ENCODE measurements at regions not wholly inside any gene's neighbourhood (a gene's known extent, or its start where the extent isn't known, plus 50 kb on each side); places are given as distances from the start of the nearest gene placed in this dataset.

DNA sequence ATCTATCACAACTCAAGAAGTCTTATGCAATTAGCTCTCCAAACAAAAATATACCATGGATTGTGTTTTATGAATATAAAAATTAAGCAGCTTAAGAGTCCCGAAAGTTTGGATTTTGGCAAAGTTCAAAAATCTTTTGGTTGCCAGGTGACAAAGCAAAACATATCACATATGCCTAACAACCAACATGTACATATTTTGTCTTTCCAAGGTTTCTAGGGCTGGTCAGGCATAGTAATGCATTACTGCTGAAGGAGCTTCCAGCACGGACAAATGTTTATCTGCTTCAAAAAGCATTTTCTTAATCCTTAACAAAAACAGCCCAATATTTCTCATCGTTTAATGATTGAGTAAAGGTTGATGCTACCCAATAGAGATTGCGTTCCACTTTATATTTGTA lies 1327.1 kb upstream of the ZEB2 start:
- no peak for DNase-seq

- DNase-seq: no peak
Observed at GRCh38 chr2:145845923-145846322, 1326.0 kb upstream of the ZEB2 start.

- no peak for DNase-seq
Observed at GRCh38 chr2:145845207-145845894, 1325.4 kb upstream of the ZEB2 start.

DNA sequence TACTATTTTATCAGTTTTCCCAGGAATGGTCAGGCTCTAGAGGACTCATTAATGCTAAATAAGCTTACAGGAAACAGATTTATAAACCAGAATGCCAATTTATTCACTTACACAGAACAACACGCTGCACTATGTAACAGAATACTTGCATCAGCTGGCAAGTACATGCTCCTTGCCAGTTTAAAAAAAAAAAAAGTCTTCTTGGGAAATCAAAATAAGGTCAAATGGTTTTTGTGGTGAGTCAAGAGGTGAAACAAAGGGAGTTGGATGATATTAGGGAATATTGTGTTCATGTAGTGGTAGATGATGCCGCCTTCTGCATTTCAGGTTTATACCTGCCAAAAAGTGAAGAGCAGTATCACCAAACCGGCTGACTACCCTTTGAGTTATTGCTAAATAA lies 1322.1 kb upstream of the ZEB2 start:
- DNase-seq: no peak

DNA sequence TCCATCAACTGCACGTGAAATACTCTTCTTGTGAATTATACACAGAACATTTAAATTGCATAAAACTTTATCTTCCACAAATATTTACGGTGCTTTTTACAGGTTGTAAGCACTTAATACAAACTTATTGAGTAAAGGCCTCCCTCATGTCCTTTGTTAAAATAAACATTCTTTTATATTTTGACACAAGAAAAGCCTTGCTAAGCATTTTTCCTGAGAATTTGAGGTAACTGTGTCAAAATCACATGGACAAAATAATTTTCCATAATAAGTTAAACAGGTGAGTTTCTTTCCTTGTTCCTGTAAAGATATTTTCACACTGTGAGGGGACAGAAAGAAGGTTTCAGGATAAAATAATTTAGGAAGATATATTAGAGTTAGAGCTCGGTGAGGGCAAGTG lies 1317.1 kb upstream of the ZEB2 start:
- DNase-seq: no peak

DNA sequence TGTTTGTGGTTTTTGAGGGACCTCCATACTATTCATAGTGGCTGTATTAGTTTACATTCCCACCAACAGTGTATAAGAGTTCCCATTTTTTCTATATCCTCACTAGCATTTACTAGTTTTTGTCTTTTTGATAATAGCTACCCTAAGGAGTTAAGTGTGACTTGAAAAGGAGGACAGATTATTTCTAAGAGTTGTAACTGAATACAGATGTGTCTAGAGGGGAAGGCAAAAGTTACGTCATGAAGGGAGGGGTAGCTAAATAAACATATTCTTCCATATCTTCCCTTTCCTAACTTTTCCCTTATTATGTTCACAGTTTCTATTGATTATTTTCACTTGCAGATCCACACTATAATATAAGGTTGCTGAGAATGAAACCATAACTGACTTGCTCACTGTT lies 1315.7 kb upstream of the ZEB2 start:
- DNase-seq: no peak

DNA sequence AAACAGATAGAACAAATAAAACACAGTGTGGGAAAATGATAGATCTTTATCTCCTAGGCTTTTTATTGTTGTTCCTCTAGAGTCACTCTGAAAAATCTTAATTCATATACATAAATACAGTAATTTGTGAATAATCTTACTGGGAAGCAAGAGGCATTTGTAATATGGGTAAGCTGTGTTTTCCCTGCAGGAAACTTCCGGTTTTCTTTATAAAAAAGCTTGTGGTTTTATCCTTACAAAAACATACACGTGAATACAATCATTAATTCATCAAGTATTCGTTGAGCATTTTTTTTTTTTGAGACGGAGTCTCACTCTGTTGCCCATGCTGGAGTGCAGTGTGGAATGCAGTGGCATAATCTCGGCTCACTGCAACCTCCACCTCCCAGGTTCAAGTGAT lies 1312.8 kb upstream of the ZEB2 start:
- no peak for DNase-seq

DNA sequence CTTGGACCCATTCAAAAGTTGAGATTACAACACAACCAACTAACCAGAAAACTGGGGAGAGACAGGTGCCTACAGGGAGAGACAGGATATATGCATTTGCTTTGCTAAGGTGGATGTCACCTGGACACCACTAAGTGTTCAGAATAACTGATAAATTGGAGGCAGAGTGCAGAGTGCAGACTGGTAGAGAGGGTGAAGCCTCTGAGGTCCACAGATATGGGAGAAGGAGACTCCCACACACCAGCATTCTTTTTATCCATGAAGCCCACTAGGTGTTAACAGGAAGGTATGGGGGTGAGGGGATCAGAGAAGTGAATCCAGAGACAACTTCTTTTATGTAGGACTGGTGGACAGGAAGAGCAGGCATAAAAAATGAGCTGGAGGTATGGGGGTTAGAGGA lies 1310.0 kb upstream of the ZEB2 start:
- DNase-seq: no peak

DNA sequence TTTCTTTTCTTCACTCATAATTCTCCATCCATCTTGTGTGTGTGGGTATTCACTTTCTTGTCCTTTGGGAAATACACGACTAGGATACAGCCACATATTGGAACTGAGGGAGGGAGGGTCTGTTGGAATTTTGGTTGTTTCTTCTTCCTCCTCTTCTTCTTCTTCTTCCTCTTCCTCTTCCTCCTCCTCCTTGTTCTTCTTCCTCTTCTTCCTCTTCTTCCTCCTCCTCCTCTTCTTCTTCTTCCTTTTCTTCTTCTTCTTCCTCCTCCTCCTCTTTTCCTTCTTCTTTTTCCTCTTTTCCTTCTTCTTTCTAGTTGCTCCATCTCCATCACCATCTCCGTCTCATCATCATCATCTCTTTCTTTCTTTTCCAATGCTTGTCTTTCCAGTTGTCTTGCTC lies 1307.3 kb upstream of the ZEB2 start:
- DNase-seq: no peak

- DNase-seq: no peak
Observed at GRCh38 chr2:145824384-145824783, 1304.5 kb upstream of the ZEB2 start.

DNA sequence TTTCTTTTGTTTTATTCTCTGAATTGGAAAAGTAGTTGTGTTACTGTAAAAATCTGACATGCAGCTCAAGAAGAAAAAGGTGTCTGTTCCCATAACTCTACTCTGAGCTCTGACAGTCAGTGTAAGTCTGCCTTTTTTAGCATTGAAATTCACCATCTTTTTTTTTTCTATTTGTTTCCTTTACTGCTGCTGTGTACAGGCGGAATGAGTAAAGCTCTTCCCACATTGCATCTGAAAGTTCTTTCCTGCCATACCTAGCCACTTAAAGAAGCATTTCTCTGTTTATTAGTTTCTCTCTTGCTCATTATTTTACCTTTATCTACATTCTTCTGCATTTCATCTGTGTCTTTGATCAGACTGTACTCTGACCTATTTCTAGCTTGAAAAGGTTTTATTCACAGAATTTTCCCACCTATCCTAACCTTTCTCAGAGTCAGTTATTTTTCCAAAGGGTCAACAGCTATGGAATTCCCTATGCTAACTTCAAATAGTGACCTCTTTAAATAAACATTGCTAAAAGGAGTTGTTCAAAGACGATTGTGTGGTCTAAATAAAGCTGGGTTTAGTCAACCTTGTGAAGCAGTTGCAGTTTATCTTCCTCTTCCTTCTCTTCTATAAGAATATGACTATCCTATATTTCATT lies 1303.1 kb upstream of the ZEB2 start:
- no peak for DNase-seq

DNA sequence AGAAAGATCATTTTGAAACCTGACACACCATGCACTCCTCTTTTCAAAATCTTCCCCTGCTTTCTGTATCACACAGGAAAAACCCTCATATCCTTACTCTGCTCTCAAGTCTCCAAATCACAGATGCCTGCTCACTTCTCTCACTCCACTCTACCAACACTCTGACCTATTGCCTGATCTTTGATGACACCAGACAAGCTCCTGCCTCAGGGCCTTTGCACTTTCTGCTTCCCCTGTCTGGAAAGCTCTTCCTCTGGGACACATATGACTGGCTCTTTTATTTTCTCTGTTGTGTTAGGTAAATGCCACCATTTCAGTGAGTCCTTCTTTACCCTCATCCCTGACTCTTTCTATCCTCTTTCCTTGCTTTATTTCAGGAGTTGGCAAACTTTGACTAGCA lies 1300.7 kb upstream of the ZEB2 start:
- no peak for DNase-seq

- no peak for DNase-seq
Observed at GRCh38 chr2:145818890-145819504, 1299.1 kb upstream of the ZEB2 start.

- DNase-seq: no peak
Observed at GRCh38 chr2:145815933-145816332, 1296.0 kb upstream of the ZEB2 start.

- no peak for DNase-seq
Observed at GRCh38 chr2:145813481-145813880, 1293.6 kb upstream of the ZEB2 start.

DNA sequence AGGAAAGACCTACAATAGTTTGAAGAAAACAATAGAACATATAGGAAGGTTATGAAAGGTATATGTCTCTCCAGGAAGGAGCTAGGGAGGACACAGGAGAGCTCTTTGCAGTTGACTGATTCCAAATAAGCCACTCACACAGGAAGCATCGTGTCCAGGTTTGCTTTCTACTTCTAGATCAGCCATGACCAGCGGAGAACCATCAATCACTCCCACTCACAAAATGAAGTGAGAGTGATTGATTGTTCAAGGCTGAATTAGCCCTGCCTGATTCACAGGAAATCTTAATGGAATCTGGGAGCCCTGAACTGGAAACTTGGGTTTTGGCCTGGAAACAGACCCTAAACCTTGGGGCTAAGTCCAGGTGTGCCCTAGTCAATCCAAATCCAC lies 1292.2 kb upstream of the ZEB2 start:
- DNase-seq: no peak

GRCh38 chr2:145811276-145812164 lies 1291.6 kb upstream of the ZEB2 start:
- no peak for DNase-seq

DNA sequence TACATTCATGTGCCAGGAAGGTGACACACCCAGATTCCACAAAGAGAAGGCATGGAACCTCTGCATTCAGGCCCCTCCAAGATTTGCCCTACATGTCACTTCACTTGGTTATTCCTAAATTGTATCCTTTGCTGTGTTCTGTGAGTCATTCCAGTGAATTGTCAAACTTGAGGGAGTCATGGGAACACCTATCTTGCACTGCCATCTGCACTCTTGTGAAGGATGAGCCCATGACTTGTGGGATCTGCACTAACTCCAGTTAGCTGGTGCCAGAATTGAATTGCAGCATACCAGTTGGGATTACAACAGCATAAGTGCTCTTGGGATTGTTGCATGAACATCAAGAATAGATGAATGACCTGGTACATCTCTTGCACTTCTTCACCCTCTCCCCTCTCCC lies 1288.0 kb upstream of the ZEB2 start:
- DNase-seq: no peak

GRCh38 chr2:145807554-145807953 lies 1287.6 kb upstream of the ZEB2 start:
- DNase-seq: no peak

DNA sequence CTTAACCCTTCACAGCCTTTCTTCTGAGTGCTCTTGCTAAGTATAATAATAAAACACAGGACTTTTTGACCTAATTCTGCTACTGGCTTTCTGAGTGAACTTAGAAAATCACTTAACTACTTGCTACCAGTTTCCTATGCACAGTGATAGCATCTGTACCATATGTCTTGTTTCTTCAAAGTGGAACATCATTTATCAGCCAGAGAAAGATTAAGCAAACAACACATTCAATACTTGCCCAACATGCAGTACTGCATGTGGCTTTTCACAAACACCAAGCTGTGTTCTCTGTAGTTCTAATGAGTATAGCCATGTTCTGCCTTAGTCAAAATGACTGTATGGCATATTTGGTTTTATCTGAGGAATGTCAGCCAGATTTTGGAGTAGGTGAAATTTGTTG lies 1286.6 kb upstream of the ZEB2 start:
- DNase-seq: no peak

- DNase-seq: no peak
Observed at GRCh38 chr2:145802133-145802532, 1282.2 kb upstream of the ZEB2 start.

- no peak for DNase-seq
Observed at GRCh38 chr2:145801210-145801609, 1281.3 kb upstream of the ZEB2 start.
